Gastrocnemius medialis (tissue), 4 donors: ENCODE measurements at regions not wholly inside any gene's neighbourhood (a gene's known extent, or its start where the extent isn't known, plus 50 kb on each side); places are given as distances from the start of the nearest gene placed in this dataset.

ENCODE experiments used
- POLR2A ChIP-seq, 2 donors: fragments of 450-650 bp; IDR thresholded peaks; one replicate each; pipeline ENCODE4 v1.6.1; 2017; ENCODE audit warnings: antibody characterized with exemption in 2 of 2, mild to moderate bottlenecking in 2 of 2, moderate library complexity in 2 of 2
- TF ChIP-seq, protein P1 (sequence below), 5 experiments: fragments of 450-650 bp in 3 of 5; fragments of 200-600 bp in 2 of 5; sonication (generic) in 2 of 5; IDR thresholded peaks in 4 of 5; conservative IDR thresholded peaks in 1 of 5; 1 replicate in 4 of 5; 2 replicates in 1 of 5; pipeline ENCODE4 v1.5.1; 2016 to 2019; ENCODE audit warnings: antibody characterized with exemption in 5 of 5, mild to moderate bottlenecking in 3 of 5, moderate library complexity in 3 of 5

DNA sequence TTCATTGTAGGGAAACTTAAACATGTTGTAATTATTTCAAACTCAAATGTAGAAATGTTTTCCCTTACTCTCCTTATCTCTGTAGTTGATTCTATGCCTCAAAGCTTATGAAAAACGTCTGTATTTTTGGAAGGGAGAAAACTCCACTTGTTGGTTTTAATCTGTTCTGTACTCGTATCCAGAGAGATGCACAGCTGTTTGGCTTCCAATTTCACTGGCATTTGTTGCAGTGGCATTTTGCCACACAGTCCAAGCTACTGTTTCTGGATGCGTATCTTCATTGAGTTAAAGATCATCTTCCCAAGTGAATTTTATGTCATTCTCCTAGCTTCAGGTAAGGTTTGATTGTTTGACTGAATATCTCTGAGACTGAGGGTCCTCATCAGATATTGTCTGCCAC is 481.4 kb downstream of the TRHDE start:
- TF ChIP-seq, protein P1, sequence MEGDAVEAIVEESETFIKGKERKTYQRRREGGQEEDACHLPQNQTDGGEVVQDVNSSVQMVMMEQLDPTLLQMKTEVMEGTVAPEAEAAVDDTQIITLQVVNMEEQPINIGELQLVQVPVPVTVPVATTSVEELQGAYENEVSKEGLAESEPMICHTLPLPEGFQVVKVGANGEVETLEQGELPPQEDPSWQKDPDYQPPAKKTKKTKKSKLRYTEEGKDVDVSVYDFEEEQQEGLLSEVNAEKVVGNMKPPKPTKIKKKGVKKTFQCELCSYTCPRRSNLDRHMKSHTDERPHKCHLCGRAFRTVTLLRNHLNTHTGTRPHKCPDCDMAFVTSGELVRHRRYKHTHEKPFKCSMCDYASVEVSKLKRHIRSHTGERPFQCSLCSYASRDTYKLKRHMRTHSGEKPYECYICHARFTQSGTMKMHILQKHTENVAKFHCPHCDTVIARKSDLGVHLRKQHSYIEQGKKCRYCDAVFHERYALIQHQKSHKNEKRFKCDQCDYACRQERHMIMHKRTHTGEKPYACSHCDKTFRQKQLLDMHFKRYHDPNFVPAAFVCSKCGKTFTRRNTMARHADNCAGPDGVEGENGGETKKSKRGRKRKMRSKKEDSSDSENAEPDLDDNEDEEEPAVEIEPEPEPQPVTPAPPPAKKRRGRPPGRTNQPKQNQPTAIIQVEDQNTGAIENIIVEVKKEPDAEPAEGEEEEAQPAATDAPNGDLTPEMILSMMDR (IDR thresholded peaks at IDR 0.05 in 4 of 5, conservative IDR thresholded peaks at IDR 0.05 in 1 of 5): no peak
- TF ChIP-seq POLR2A (IDR thresholded peaks at IDR 0.05): no peak
